Smooth muscle cell (in vitro differentiated cells): ENCODE measurements at regions not wholly inside any gene's neighbourhood (a gene's known extent, or its start where the extent isn't known, plus 50 kb on each side); places are given as distances from the start of the nearest gene placed in this dataset.

Source experiments
- DNase-seq: peaks from one replicate; lab custom pipeline; 2025; ENCODE audit not compliant: unreplicated experiment; lab: John Stamatoyannopoulos, UW
- H2AFZ ChIP-seq: fragments of 200-600 bp; sonication (generic); 2 replicates; pipeline ENCODE4 v1.6.0; 2016; ENCODE audit warnings: antibody characterized with exemption, low read depth, mild to moderate bottlenecking
- H3F3A ChIP-seq: fragments of 200-600 bp; sonication (generic); 2 replicates; pipeline ENCODE4 v1.6.0; 2017; ENCODE audit warnings: antibody characterized with exemption, low read depth
- H3K27ac ChIP-seq: fragments of 200-600 bp; sonication (generic); 2 replicates; pipeline ENCODE4 v1.5.1; 2016; ENCODE audit warnings: low read depth, mild to moderate bottlenecking
- H3K27me3 ChIP-seq: fragments of 200-600 bp; sonication (generic); 2 replicates; pipeline ENCODE4 v1.6.1; 2016; ENCODE audit warnings: low read depth, mild to moderate bottlenecking
- H3K36me3 ChIP-seq: fragments of 200-600 bp; sonication (generic); 2 replicates; pipeline ENCODE4 v1.5.1; 2016; ENCODE audit warnings: low read depth
- H3K4me1 ChIP-seq: fragments of 200-600 bp; sonication (generic); 2 replicates; pipeline ENCODE4 v1.5.1; 2016; ENCODE audit warnings: low read depth
- H3K4me2 ChIP-seq: fragments of 200-600 bp; sonication (generic); 2 replicates; pipeline ENCODE4 v1.6.0; 2016; ENCODE audit warnings: mild to moderate bottlenecking
- H3K4me3 ChIP-seq: fragments of 200-600 bp; sonication (generic); 2 replicates; pipeline ENCODE4 v1.5.1; 2016; ENCODE audit warnings: mild to moderate bottlenecking
- H3K79me2 ChIP-seq: fragments of 200-600 bp; sonication (generic); 2 replicates; pipeline ENCODE4 v1.6.0; 2016; ENCODE audit warnings: low read depth, mild to moderate bottlenecking
- H3K9ac ChIP-seq: fragments of 200-600 bp; sonication (generic); 2 replicates; pipeline ENCODE4 v1.6.0; 2016; ENCODE audit warnings: low read depth
- H3K9me3 ChIP-seq: fragments of 200-600 bp; sonication (generic); replicated peaks from 2 replicates; pipeline ENCODE4 v1.5.1; 2016; ENCODE audit warnings: low read depth
- H4K20me1 ChIP-seq: fragments of 200-600 bp; sonication (generic); 2 replicates; pipeline ENCODE4 v1.6.0; 2016; ENCODE audit warnings: low read depth
- WGBS: methylation state at CpG from one replicate; pipeline ENCODE4 v1.1.7; 2016; ENCODE audit warnings: low lambda C conversion rate; 5-methylcytosine and 5-hydroxymethylcytosine counted together
- TF ChIP-seq, protein P1 (sequence below): fragments of 200-600 bp; sonication (generic); IDR thresholded peaks from 2 replicates; pipeline ENCODE4 v1.5.1; 2017; ENCODE audit warnings: borderline replicate concordance, mild to moderate bottlenecking, antibody characterized with exemption; ENCODE audit not compliant: insufficient read depth, poor library complexity, severe bottlenecking

DNA sequence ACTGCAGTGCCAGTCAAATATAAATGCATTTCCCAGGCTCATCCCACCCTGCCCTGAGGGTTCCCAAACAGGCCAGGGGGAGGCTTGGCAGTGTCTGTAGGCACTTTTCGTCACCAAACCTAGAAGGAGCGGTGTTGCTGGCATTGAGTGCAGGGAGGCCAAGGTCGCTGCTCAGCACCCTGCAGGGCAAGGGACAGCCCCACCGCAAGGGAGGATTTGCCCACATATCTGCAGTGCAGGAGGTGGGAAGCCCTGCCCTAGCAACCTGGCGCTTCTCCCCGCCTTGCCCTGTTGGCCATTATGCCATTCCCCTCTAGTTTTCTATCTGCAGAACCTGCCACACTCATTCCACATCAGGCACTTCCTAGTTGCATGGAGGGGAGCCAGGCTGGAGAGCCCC lies 327.8 kb upstream of the ADCY2 start:
- WGBS = 95% methylated on average over 6 of the region's 6 CpGs
- Histone ChIP-seq H3F3A (no peaks in the 10 kb centered on the region), H3K27me3 (no peaks in the 10 kb centered on the region)

DNA sequence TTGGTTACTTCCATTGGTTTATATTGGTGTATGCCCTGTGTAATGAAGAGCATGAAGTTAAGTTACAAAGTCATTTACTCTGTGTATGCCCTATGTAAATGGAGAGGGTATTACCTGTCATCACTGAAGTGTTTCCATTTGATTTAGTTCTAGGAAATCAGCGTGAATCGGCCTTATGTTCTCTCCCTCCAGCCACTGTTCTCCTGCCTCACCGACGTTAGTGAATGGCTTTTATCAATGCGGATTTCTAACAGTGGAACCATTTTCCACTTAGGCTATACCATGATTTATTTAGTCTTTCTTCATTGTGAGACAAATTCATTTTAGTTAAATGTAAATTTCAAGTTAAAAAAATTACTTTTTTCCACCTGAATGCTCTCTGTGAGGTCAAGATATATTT lies 327.0 kb upstream of the ADCY2 start:
- WGBS = 91% methylated on average over 5 of the region's 5 CpGs
- H3K36me3 ChIP-seq = no peaks in the 10 kb centered on the region
- H3K27ac ChIP-seq = no peak overlapping the region
- TF ChIP-seq, protein P1, sequence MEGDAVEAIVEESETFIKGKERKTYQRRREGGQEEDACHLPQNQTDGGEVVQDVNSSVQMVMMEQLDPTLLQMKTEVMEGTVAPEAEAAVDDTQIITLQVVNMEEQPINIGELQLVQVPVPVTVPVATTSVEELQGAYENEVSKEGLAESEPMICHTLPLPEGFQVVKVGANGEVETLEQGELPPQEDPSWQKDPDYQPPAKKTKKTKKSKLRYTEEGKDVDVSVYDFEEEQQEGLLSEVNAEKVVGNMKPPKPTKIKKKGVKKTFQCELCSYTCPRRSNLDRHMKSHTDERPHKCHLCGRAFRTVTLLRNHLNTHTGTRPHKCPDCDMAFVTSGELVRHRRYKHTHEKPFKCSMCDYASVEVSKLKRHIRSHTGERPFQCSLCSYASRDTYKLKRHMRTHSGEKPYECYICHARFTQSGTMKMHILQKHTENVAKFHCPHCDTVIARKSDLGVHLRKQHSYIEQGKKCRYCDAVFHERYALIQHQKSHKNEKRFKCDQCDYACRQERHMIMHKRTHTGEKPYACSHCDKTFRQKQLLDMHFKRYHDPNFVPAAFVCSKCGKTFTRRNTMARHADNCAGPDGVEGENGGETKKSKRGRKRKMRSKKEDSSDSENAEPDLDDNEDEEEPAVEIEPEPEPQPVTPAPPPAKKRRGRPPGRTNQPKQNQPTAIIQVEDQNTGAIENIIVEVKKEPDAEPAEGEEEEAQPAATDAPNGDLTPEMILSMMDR = no peak
- no peaks in the 10 kb centered on the region for H3K4me1 ChIP-seq
- DNase-seq = no peak
- no peak overlapping the region for H2AFZ ChIP-seq
- H3K4me3 ChIP-seq = no peak overlapping the region
- H3K9ac ChIP-seq = no peak overlapping the region
- H3F3A ChIP-seq = no peaks in the 10 kb centered on the region
- no peaks in the 10 kb centered on the region for H3K9me3 ChIP-seq
- H3K4me2 ChIP-seq = no peak overlapping the region
- H3K27me3 ChIP-seq = no peaks in the 10 kb centered on the region
- no peaks in the 10 kb centered on the region for H4K20me1 ChIP-seq
- H3K79me2 ChIP-seq = no peaks in the 10 kb centered on the region

More for the DNA sequence above, 327.8 kb upstream of the ADCY2 start:
- no peaks in the 10 kb centered on the region for H3K9me3 ChIP-seq
- H2AFZ ChIP-seq = no peak overlapping the region
- H3K4me3 ChIP-seq = no peak overlapping the region
- no peaks in the 10 kb centered on the region for H4K20me1 ChIP-seq
- no peaks in the 10 kb centered on the region for H3K36me3 ChIP-seq
- H3K4me2 ChIP-seq = no peak overlapping the region
- no peak for DNase-seq
- H3K79me2 ChIP-seq = no peaks in the 10 kb centered on the region
- H3K4me1 ChIP-seq = no peaks in the 10 kb centered on the region
- no peak overlapping the region for H3K9ac ChIP-seq
- TF ChIP-seq, protein P1 = no peak
- H3K27ac ChIP-seq = no peak overlapping the region

DNA sequence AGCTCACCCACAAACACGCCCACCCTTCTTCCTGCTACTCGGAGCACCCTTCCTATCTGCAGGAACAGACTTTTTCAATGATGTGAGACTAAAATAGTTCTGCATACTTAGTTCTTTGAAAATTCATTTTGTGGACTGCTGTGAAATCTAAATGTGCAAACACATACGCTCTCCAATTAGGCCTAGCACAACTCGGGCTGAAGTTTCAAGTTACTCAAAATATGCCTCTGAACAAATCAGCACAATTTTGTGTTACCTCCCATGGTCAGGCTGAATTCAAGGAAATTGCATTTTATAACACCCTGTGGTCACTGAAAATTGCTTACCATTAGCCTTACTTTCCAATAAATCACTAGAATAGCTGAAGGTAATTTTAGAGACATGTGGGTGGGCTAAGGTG lies 323.8 kb upstream of the ADCY2 start:
- Histone ChIP-seq H3K27ac (no peak overlapping the region), H3K27me3 (no peaks in the 10 kb centered on the region), H2AFZ (no peak overlapping the region), H3K4me1 (no peaks in the 10 kb centered on the region), H3F3A (no peaks in the 10 kb centered on the region), H3K79me2 (no peaks in the 10 kb centered on the region), H3K9me3 (no peaks in the 10 kb centered on the region), H3K4me3 (no peak overlapping the region), H4K20me1 (no peaks in the 10 kb centered on the region), H3K9ac (no peak overlapping the region), H3K4me2 (no peak overlapping the region), H3K36me3 (no peaks in the 10 kb centered on the region)
- DNase-seq = no peak
- 56% methylated on average over 4 of the region's 4 CpGs for WGBS
- TF ChIP-seq, protein P1 = no peak

DNA sequence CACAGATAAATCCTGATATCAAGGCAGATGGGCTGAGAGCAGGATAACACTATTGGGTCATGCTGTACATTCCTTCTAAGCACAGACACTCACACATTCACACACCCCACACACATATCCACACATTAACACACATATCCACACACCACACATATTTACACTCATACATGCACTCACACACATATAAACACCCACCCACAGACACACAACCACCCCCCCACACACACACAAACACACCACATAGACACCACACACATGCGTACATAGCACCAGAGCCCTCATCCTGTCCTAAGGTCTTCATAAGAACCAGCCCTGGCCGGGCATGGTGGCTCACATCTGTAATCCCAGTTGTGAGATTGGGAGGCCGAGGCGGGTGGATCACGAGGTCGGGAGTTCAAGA lies 322.3 kb upstream of the ADCY2 start:
- H3K9me3 ChIP-seq = no peaks in the 10 kb centered on the region
- DNase-seq = no peak
- no peak overlapping the region for H3K4me3 ChIP-seq
- H4K20me1 ChIP-seq = no peaks in the 10 kb centered on the region
- no peaks in the 10 kb centered on the region for H3F3A ChIP-seq
- TF ChIP-seq, protein P1 = no peak
- no peak overlapping the region for H3K9ac ChIP-seq
- no peaks in the 10 kb centered on the region for H3K4me1 ChIP-seq
- no peak overlapping the region for H2AFZ ChIP-seq
- H3K36me3 ChIP-seq = no peaks in the 10 kb centered on the region
- no peak overlapping the region for H3K4me2 ChIP-seq
- 92% methylated on average over 6 of the region's 6 CpGs for WGBS
- H3K27me3 ChIP-seq = no peaks in the 10 kb centered on the region
- no peak overlapping the region for H3K27ac ChIP-seq
- H3K79me2 ChIP-seq = no peaks in the 10 kb centered on the region
